Bronchial epithelial cell (primary cell): ENCODE measurements at regions not wholly inside any gene's neighbourhood (a gene's known extent, or its start where the extent isn't known, plus 50 kb on each side); places are given as distances from the start of the nearest gene placed in this dataset.

Experiments used
- DNase-seq: peaks from one replicate; pipeline ENCODE4 v3.0.0-alpha.2; 2010; ENCODE audit warnings: low read depth
- FAIRE-seq: peaks from 2 replicates; lab custom pipeline; 2011; peaks lifted over from hg19 to GRCh38; lab: Jason Lieb, UNC
- H3K27me3 ChIP-seq: 2 replicates; pipeline ENCODE4 v1.5.1; 2011; ENCODE audit warnings: low read length; ENCODE audit not compliant: control insufficient read depth, insufficient read depth
- H3K36me3 ChIP-seq: 2 replicates; pipeline ENCODE4 v1.5.1; 2011; ENCODE audit warnings: low read length; ENCODE audit not compliant: control insufficient read depth, insufficient read depth
- H3K4me3 ChIP-seq: 2 replicates; pipeline ENCODE4 v1.5.1; 2011; ENCODE audit warnings: mild to moderate bottlenecking, low read depth, low read length, control low read depth
- CTCF ChIP-seq: IDR thresholded peaks from 2 replicates; pipeline ENCODE4 v1.5.1; 2011; ENCODE audit warnings: mild to moderate bottlenecking, moderate library complexity, low read length, control low read depth, inconsistent platforms; ENCODE audit not compliant: insufficient read depth, severe bottlenecking

GRCh38 chr7:26483843-26484242, 192.2 kb downstream of the SNX10 start:
- Histone ChIP-seq H3K36me3 (no peaks in the 10 kb centered on the region), H3K4me3 (no peak overlapping the region), H3K27me3 (no peaks in the 10 kb centered on the region)
- DNase-seq, result no peak
- FAIRE-seq, result no peak
- no peak for TF ChIP-seq CTCF

- DNase-seq, result no peak
- no peak for TF ChIP-seq CTCF
- H3K27me3 ChIP-seq, result no peaks in the 10 kb centered on the region
- no peak for FAIRE-seq
- no peak overlapping the region for H3K4me3 ChIP-seq
- no peaks in the 10 kb centered on the region for H3K36me3 ChIP-seq
Observed at GRCh38 chr7:26485367-26485934, 193.8 kb downstream of the SNX10 start.

- H3K36me3 ChIP-seq, result no peaks in the 10 kb centered on the region
- H3K4me3 ChIP-seq, result no peak overlapping the region
- no peak for TF ChIP-seq CTCF
- FAIRE-seq, result no peak
- DNase-seq, result no peak
- no peaks in the 10 kb centered on the region for H3K27me3 ChIP-seq
Observed at GRCh38 chr7:26486153-26486552, 194.5 kb downstream of the SNX10 start.

GRCh38 chr7:26487780-26488515, 196.3 kb downstream of the SNX10 start:
- FAIRE-seq (no peak), DNase-seq (no peak)
- TF ChIP-seq CTCF, result no peak
- Histone ChIP-seq H3K4me3 (no peak overlapping the region), H3K36me3 (no peaks in the 10 kb centered on the region), H3K27me3 (no peaks in the 10 kb centered on the region)

GRCh38 chr7:26489391-26489790, 197.7 kb downstream of the SNX10 start:
- DNase-seq (no peak), FAIRE-seq (no peak)
- no peak for TF ChIP-seq CTCF
- H3K36me3 ChIP-seq, result no peaks in the 10 kb centered on the region
- H3K4me3 ChIP-seq, result no peak overlapping the region
- peaks cover 3% of the 10 kb centered on the region for H3K27me3 ChIP-seq
